Breast epithelium (tissue), 4 donors: ENCODE measurements at regions not wholly inside any gene's neighbourhood (a gene's known extent, or its start where the extent isn't known, plus 50 kb on each side); places are given as distances from the start of the nearest gene placed in this dataset.

Source experiments
- DNase-seq, 2 donors: peaks; one replicate each; pipeline ENCODE4 v3.0.0-alpha.2; 2019; ENCODE audit warnings: low spot score in 2 of 2
- H3K27ac ChIP-seq, 2 donors: fragments of 200-600 bp; sonication (generic) in 1 of 2; one replicate each; pipeline ENCODE4 v1.5.1; 2016 to 2019; ENCODE audit warnings: mild to moderate bottlenecking in 1 of 2
- H3K27me3 ChIP-seq, 2 donors: fragments of 200-600 bp; sonication (generic) in 1 of 2; one replicate each; pipeline versions ENCODE4 v1.5.1 to v1.6.0; 2017 to 2019; ENCODE audit warnings: control low read depth in 1 of 2, mild to moderate bottlenecking in 1 of 2
- H3K36me3 ChIP-seq: fragments of 200-600 bp; one replicate; pipeline ENCODE4 v1.5.1; 2019
- H3K4me1 ChIP-seq, 2 donors: fragments of 200-600 bp; sonication (generic); one replicate each; pipeline ENCODE4 v1.5.1; 2016 to 2019; ENCODE audit warnings: control low read depth in 1 of 2
- H3K4me3 ChIP-seq, 3 donors: fragments of 200-600 bp; sonication (generic); 1 replicate in 2 of 3; 2 replicates in 1 of 3; pipeline ENCODE4 v1.5.1; 2016 to 2019; ENCODE audit warnings: mild to moderate bottlenecking in 3 of 3, moderate library complexity in 2 of 3
- H3K9me3 ChIP-seq, 2 donors: fragments of 200-600 bp; sonication (generic) in 1 of 2; one replicate each; pipeline ENCODE4 v1.5.1; 2016 to 2019; ENCODE audit warnings: control low read depth in 1 of 2
- POLR2A ChIP-seq: fragments of 450-650 bp; IDR thresholded peaks from one replicate; pipeline ENCODE4 v1.6.1; 2016; ENCODE audit warnings: antibody characterized with exemption, mild to moderate bottlenecking, moderate library complexity
- POLR2AphosphoS5 ChIP-seq, 3 donors: sonication (generic); formaldehyde crosslinking; IDR thresholded peaks; one replicate each; pipeline ENCODE4 v1.6.1; 2017; ENCODE audit warnings: antibody characterized with exemption in 3 of 3
- intact Hi-C: fragments of 100-400 bp; cut with DNase I; formaldehyde crosslinking; loops from one replicate; pipeline ENCODE4 v1.15.1; 2023; ENCODE audit warnings: low total_unique reads
- TF ChIP-seq, protein P1 (sequence below), 3 donors: fragments of 450-650 bp; IDR thresholded peaks; one replicate each; pipeline ENCODE4 v1.5.1; 2016 to 2017; ENCODE audit warnings: antibody characterized with exemption in 3 of 3, mild to moderate bottlenecking in 3 of 3, moderate library complexity in 3 of 3

DNA sequence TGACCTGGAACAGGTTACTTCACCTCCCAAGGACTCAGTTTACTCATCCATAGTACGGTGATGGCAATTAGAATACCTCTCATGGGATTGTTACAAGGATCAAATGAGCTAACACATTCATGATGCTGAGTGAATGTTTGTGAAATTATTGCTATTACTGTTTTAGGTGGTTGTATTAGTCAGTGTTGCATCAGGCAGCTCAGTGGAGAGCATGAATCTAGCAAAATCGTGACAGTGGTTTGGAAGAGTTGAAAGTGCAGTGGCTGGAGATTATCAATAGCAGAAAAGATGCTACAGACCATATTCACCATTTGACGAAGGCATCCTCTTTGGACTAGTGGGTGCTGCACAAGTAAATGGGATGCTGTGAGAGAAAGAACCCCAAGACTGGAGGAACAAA lies 50.4 kb upstream of the CTNNBL1 start:
- DNase-seq: no peak
- intact Hi-C loops: no loop called here
- no peak overlapping the region for H3K27ac ChIP-seq
- H3K4me1 ChIP-seq: no peaks in the 10 kb centered on the region
- TF ChIP-seq, protein P1, sequence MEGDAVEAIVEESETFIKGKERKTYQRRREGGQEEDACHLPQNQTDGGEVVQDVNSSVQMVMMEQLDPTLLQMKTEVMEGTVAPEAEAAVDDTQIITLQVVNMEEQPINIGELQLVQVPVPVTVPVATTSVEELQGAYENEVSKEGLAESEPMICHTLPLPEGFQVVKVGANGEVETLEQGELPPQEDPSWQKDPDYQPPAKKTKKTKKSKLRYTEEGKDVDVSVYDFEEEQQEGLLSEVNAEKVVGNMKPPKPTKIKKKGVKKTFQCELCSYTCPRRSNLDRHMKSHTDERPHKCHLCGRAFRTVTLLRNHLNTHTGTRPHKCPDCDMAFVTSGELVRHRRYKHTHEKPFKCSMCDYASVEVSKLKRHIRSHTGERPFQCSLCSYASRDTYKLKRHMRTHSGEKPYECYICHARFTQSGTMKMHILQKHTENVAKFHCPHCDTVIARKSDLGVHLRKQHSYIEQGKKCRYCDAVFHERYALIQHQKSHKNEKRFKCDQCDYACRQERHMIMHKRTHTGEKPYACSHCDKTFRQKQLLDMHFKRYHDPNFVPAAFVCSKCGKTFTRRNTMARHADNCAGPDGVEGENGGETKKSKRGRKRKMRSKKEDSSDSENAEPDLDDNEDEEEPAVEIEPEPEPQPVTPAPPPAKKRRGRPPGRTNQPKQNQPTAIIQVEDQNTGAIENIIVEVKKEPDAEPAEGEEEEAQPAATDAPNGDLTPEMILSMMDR (IDR thresholded peaks at IDR 0.05): no peak
- TF ChIP-seq POLR2AphosphoS5 (IDR thresholded peaks at IDR 0.05) (no peak), POLR2A (no peak)
- no peaks in the 10 kb centered on the region for H3K36me3 ChIP-seq
- peaks cover 0 to 58% of the 10 kb centered on the region in 2 donors for H3K27me3 ChIP-seq
- no peaks in the 10 kb centered on the region for H3K9me3 ChIP-seq
- no peak overlapping the region for H3K4me3 ChIP-seq

DNA sequence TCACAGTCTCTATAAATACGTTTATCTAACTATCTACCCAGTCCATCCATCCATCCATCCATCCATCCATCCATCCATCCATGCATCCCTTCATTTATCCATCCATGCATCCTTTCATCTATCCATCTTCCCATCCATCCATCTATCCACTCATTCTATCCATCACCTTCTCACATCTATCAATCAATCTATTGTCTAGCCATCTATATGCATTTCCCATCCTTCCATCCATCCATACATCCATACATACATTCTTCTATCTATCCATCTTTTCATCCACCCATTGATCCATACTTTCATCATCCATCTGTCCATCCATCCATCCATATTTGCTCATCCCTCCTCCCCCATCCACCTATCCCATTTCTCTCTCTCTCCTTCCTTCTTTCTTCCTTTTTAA lies 51.6 kb upstream of the CTNNBL1 start:
- peaks cover 0 to 63% of the 10 kb centered on the region in 2 donors for H3K27me3 ChIP-seq
- no peak for TF ChIP-seq POLR2A
- no peak for TF ChIP-seq POLR2AphosphoS5 (IDR thresholded peaks at IDR 0.05)
- TF ChIP-seq, protein P1 (IDR thresholded peaks at IDR 0.05): no peak
- intact Hi-C loops: no loop called here
- no peak overlapping the region for H3K4me3 ChIP-seq
- no peaks in the 10 kb centered on the region for H3K9me3 ChIP-seq
- DNase-seq: no peak
- no peak overlapping the region for H3K27ac ChIP-seq
- H3K36me3 ChIP-seq: no peaks in the 10 kb centered on the region
- no peaks in the 10 kb centered on the region for H3K4me1 ChIP-seq

DNA sequence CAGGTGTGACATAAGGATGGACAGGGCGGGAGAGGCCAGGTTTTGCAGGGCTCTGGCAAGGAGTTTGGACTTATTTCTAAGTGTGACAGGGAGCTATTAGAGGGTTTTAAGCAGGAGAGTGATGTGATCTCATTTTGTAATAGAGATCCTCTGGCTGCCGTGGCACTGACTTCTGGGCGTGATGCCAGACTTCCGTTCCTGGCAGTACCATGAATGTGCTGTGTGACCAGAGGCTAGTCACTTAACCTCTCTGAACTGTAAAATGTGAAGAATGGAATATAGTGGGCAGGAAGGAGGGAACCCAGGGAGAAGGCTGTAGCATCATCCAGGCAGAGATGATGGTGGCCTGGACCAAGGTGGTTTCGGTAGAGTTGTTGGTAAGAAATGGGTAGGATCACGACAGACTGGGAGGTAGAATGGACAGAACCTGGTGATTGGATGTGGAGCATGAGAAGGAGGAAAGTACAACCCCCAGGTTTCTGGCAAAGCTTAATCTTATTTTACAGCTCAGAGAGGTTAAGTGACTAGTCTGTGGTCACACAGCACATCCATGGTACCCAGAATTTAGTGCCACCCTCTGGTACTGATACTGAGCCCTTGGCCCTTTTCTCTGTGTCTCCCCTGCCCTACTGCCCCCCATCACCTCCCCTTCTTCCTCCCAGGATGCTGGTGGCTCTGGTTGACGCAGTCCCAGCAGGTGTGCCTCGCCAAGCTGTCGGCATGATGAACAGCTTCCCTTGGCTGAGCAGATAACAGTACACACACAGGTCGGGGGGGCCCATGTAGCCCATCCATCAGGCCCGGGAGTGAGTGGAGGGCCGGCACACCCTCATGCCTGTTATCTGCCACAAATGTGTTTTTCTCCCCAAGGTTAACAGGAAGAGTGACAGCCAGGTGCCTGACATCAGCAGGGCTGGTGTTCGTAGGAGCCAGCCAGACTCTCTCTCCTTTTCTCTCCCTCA lies 52.9 kb upstream of the CTNNBL1 start:
- Histone ChIP-seq H3K36me3 (no peaks in the 10 kb centered on the region), H3K27ac (no peak overlapping the region), H3K4me3 (no peak overlapping the region), H3K27me3 (peaks cover 0 to 73% of the 10 kb centered on the region in 2 donors), H3K9me3 (peaks cover 0 to 1% of the 10 kb centered on the region in 2 donors), H3K4me1 (no peaks in the 10 kb centered on the region)
- no peak for DNase-seq
- intact Hi-C loops: no loop called here
- TF ChIP-seq POLR2A: no peak
- no peak for TF ChIP-seq POLR2AphosphoS5 (IDR thresholded peaks at IDR 0.05)
- TF ChIP-seq, protein P1 (IDR thresholded peaks at IDR 0.05): no peak

- TF ChIP-seq POLR2A (no peak), POLR2AphosphoS5 (IDR thresholded peaks at IDR 0.05) (no peak)
- TF ChIP-seq, protein P1 (IDR thresholded peaks at IDR 0.05): no peak
- intact Hi-C loops: no loop called here
- H3K4me3 ChIP-seq: no peak overlapping the region
- H3K27me3 ChIP-seq: peaks cover 0 to 52% of the 10 kb centered on the region in 2 donors
- H3K27ac ChIP-seq: no peak overlapping the region
- no peak for DNase-seq
- no peaks in the 10 kb centered on the region for H3K36me3 ChIP-seq
- no peaks in the 10 kb centered on the region for H3K4me1 ChIP-seq
- H3K9me3 ChIP-seq: peaks cover 6 to 21% of the 10 kb centered on the region in 2 donors
Measured at GRCh38 chr20:37638527-37638926, 55.3 kb upstream of the CTNNBL1 start.

GRCh38 chr20:37636977-37637376 lies 56.9 kb upstream of the CTNNBL1 start:
- TF ChIP-seq POLR2AphosphoS5 (IDR thresholded peaks at IDR 0.05): no peak
- no peak for TF ChIP-seq POLR2A
- TF ChIP-seq, protein P1 (IDR thresholded peaks at IDR 0.05): no peak
- Histone ChIP-seq H3K27me3 (peaks cover 0 to 51% of the 10 kb centered on the region in 2 donors), H3K36me3 (no peaks in the 10 kb centered on the region), H3K27ac (no peak overlapping the region), H3K9me3 (peaks cover 6 to 21% of the 10 kb centered on the region in 2 donors), H3K4me1 (no peaks in the 10 kb centered on the region), H3K4me3 (no peak overlapping the region)
- intact Hi-C loops: no loop called here
- no peak for DNase-seq
